HepG2 (cell line): ENCODE measurements at regions not wholly inside any gene's neighbourhood (a gene's known extent, or its start where the extent isn't known, plus 50 kb on each side); places are given as distances from the start of the nearest gene placed in this dataset.

Experiments
- ATAC-seq: fragments of 200-7000 bp; cut with Tn5 transposase; 3 replicates; pipeline ENCODE4 v1.9.1; 2020; ENCODE audit warnings: mild to moderate bottlenecking, moderate library complexity
- BruUV-seq: library from RNA; stranded (reverse); fragments of 400-500 nt; replicated peaks from 2 replicates; lab custom pipeline; 2021; lab: Mats Ljungman, UMichigan
- CTCF ChIA-PET: fragments of 300-600 bp; formaldehyde crosslinking; extraction: SDS; loops from one replicate; lab custom pipeline; 2021; ENCODE audit warnings: low total read pairs, inconsistent platforms, low intra/inter-chr PET ratio; lab: Yijun Ruan, JAX
- POLR2A ChIA-PET: fragments of 350-600 bp; sonication (Branson Sonifier 250); formaldehyde crosslinking; loops from one replicate; lab custom pipeline; 2020; ENCODE audit warnings: antibody characterized with exemption, inconsistent platforms; lab: Yijun Ruan, JAX
- DNase-seq: peaks from one replicate; pipeline ENCODE4 v3.0.0-alpha.2; 2015; ENCODE audit warnings: low spot score
- FAIRE-seq: peaks from 3 replicates; lab custom pipeline; 2011; peaks lifted over from hg19 to GRCh38; lab: Jason Lieb, UNC
- H2AFZ ChIP-seq: one replicate; pipeline ENCODE4 v1.6.1; 2011; ENCODE audit warnings: low read length, inconsistent platforms
- H3K27ac ChIP-seq: fragments of 300-600 bp; 3 replicates; pipeline ENCODE4 v1.8.0; 2011; ENCODE audit warnings: mixed run types, mild to moderate bottlenecking, mixed read lengths, low read length, inconsistent platforms; ENCODE audit not compliant: insufficient read depth; ENCODE audit errors: extremely low read length
- H3K27me3 ChIP-seq, 2 experiments: fragments of 200-600 bp in 1 of 2; 2 replicates in 1 of 2; 3 replicates in 1 of 2; pipeline versions ENCODE4 v1.6.0 to v1.8.0; 2011; ENCODE audit warnings: low read length in 2 of 2, mild to moderate bottlenecking in 2 of 2, moderate library complexity in 2 of 2, inconsistent platforms in 1 of 2; ENCODE audit not compliant: insufficient read depth in 2 of 2, control insufficient read depth in 1 of 2
- H3K36me3 ChIP-seq, 2 experiments: fragments of 200-600 bp in 1 of 2; replicated peaks in 1 of 2; 2 replicates in 1 of 2; 3 replicates in 1 of 2; pipeline versions ENCODE4 v1.5.1 to v1.8.0; 2011; ENCODE audit warnings: low read length in 2 of 2, inconsistent platforms in 1 of 2; ENCODE audit not compliant: insufficient read depth in 2 of 2, control insufficient read depth in 1 of 2
- H3K4me1 ChIP-seq: 2 replicates; pipeline ENCODE4 v1.5.1; 2012; ENCODE audit warnings: low read length, inconsistent platforms; ENCODE audit not compliant: insufficient read depth
- H3K4me2 ChIP-seq: 2 replicates; pipeline ENCODE4 v1.6.0; 2011; ENCODE audit warnings: low read depth, low read length, inconsistent platforms
- H3K4me3 ChIP-seq, 3 experiments: fragments of 200-600 bp in 1 of 3; sonication (generic), shearing (Covaris generic) in 1 of 3; replicated peaks in 1 of 3; 2 replicates each; pipeline ENCODE4 v1.5.1; 2011 to 2016; ENCODE audit warnings: low read length in 3 of 3, inconsistent platforms in 2 of 3, low read depth in 2 of 3, mild to moderate bottlenecking in 2 of 3, control low read depth in 1 of 3, mixed read lengths in 1 of 3; ENCODE audit not compliant: insufficient read depth in 1 of 3
- H3K79me2 ChIP-seq: one replicate; pipeline ENCODE4 v1.6.1; 2011; ENCODE audit warnings: low read length, inconsistent platforms; ENCODE audit not compliant: insufficient read depth
- H3K9ac ChIP-seq: 2 replicates; pipeline ENCODE4 v1.6.0; 2011; ENCODE audit warnings: mild to moderate bottlenecking, low read depth, low read length, inconsistent platforms; ENCODE audit not compliant: insufficient read depth
- H3K9me3 ChIP-seq: 2 replicates; pipeline ENCODE4 v1.5.1; 2012; ENCODE audit warnings: mild to moderate bottlenecking, low read length
- H4K20me1 ChIP-seq: 2 replicates; pipeline ENCODE4 v1.6.0; 2011; ENCODE audit warnings: inconsistent platforms, mild to moderate bottlenecking, low read length, moderate library complexity; ENCODE audit not compliant: insufficient read depth
- AGO1 ChIP-seq: fragments of 200-400 bp; formaldehyde crosslinking; IDR thresholded peaks from 2 replicates; pipeline ENCODE4 v1.6.1; 2017; ENCODE audit warnings: mild to moderate bottlenecking, low read depth, low read length, moderate library complexity; ENCODE audit not compliant: poor library complexity, severe bottlenecking
- CAMTA2 ChIP-seq: sonication (generic); formaldehyde crosslinking; IDR thresholded peaks from 2 replicates; pipeline ENCODE4 v1.4.0; 2020; ENCODE audit warnings: mild to moderate bottlenecking, missing genetic modification reagents, borderline replicate concordance
- CENPX ChIP-seq: sonication (generic); formaldehyde crosslinking; IDR thresholded peaks from 2 replicates; pipeline ENCODE4 v1.9.0; 2021; ENCODE audit warnings: mild to moderate bottlenecking, missing genetic modification reagents, moderate library complexity
- KDM1A ChIP-seq: IDR thresholded peaks from 2 replicates; pipeline ENCODE4 v1.6.1; 2016; ENCODE audit warnings: missing compliant biosample characterization
- KLF12 ChIP-seq: sonication (generic); formaldehyde crosslinking; IDR thresholded peaks from 2 replicates; pipeline ENCODE4 v1.4.0; 2020; ENCODE audit warnings: missing genetic modification reagents, borderline replicate concordance
- MAZ ChIP-seq, 2 experiments: sonication (generic) in 1 of 2; formaldehyde crosslinking in 1 of 2; IDR thresholded peaks; 2 replicates each; pipeline versions ENCODE4 v1.5.0 to v1.6.1; 2012 to 2020; ENCODE audit warnings: low read depth in 2 of 2, mild to moderate bottlenecking in 2 of 2, borderline replicate concordance in 1 of 2, improper control_type of control experiment in 1 of 2, low read length in 1 of 2, missing genetic modification reagents in 1 of 2, moderate library complexity in 1 of 2
- NONO ChIP-seq, 2 experiments: fragments of 450-650 bp in 1 of 2; sonication (generic) in 1 of 2; formaldehyde crosslinking in 1 of 2; IDR thresholded peaks in 1 of 2; conservative IDR thresholded peaks in 1 of 2; 2 replicates each; pipeline versions ENCODE4 v1.6.1 to v1.8.0; 2017 to 2022; ENCODE audit warnings: mild to moderate bottlenecking in 1 of 2, missing genetic modification reagents in 1 of 2, moderate library complexity in 1 of 2
- RBFOX2 ChIP-seq: fragments of 200-400 bp; formaldehyde crosslinking; IDR thresholded peaks from 2 replicates; pipeline ENCODE4 v1.6.1; 2017; ENCODE audit warnings: low read depth, mild to moderate bottlenecking, low read length
- SRSF4 ChIP-seq: fragments of 200-400 bp; formaldehyde crosslinking; IDR thresholded peaks from one replicate; pipeline ENCODE4 v1.6.1; 2018; ENCODE audit warnings: mild to moderate bottlenecking, low read depth, low read length, moderate library complexity; ENCODE audit not compliant: poor library complexity, severe bottlenecking
- ZKSCAN8 ChIP-seq: IDR thresholded peaks from 2 replicates; pipeline ENCODE4 v1.6.1; 2016; ENCODE audit warnings: borderline replicate concordance, missing genetic modification reagents, missing compliant biosample characterization
- ZNF816 ChIP-seq: sonication (generic); formaldehyde crosslinking; IDR thresholded peaks from 2 replicates; pipeline ENCODE4 v1.8.0; 2022; ENCODE audit warnings: missing genetic modification reagents, mild to moderate bottlenecking, borderline replicate concordance
- WGBS: methylation state at CpG from one replicate; pipeline ENCODE4 v1.1.6; 2017; ENCODE audit warnings: low lambda C conversion rate; 5-methylcytosine and 5-hydroxymethylcytosine counted together
- in situ Hi-C: cut with HindIII; loops from 2 replicates; pipeline ENCODE4 v1.10.0; 2017; ENCODE audit warnings: low pct_unique_long_range_greater_than_20kb; ENCODE audit not compliant: extremely low pct_ligation_motif_present
- intact Hi-C: fragments of 100-400 bp; cut with micrococcal nuclease; formaldehyde crosslinking; loops from one replicate; pipeline ENCODE4 v1.10.0; 2022; ENCODE audit not compliant: unreplicated experiment
- TF ChIP-seq, protein P1 (sequence below): sonication (generic); formaldehyde crosslinking; IDR thresholded peaks from 2 replicates; pipeline ENCODE4 v1.4.0; 2020; ENCODE audit warnings: missing genetic modification reagents
- TF ChIP-seq, protein P2 (sequence below), 2 experiments: sonication (generic) in 1 of 2; formaldehyde crosslinking in 1 of 2; IDR thresholded peaks; 2 replicates each; pipeline versions ENCODE4 v1.4.0 to v1.6.1; 2018 to 2020; ENCODE audit warnings: missing genetic modification reagents in 2 of 2, borderline replicate concordance in 1 of 2, low read depth in 1 of 2, mild to moderate bottlenecking in 1 of 2, missing biosample characterization in 1 of 2

DNA sequence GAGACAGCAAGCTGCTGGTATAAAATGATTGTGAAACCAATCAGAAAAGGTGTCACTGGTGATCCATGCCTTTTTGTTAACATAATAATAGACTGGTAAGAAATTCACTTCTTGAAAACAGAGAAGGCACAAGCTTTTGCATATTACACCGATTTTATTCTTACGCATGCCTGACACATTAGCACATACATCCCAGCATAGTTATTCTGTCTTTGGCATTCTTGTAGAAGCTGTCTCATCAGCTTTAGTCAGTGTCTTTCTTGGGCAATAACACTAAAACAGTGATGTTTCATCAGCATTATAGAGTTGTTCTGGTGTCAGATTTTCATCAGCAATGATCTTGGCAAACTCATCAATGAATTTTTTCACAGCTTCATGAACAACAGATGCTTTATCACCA, 283.4 kb upstream of the TMTC1 start:
- CTCF ChIA-PET: no interaction called here

DNA sequence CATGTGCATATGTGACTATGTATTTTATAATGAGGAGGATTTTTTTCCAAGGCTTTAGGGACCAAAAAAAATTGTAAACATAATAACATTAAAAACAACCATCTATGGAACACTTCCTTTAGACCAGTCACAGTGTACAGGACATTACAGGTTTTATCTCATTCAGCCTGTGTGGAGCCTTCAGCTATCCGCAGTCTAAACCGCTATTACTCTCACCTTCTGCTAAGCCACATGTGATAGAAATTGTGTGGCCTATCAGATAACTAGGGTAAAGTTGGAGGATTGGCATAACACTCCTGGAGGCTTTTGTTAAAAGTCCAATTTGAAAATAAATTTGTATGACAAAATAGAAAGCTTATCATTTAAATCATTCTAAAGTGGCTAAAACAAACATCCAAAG, 281.2 kb upstream of the TMTC1 start:
- H2AFZ ChIP-seq: no peak overlapping the region
- no peaks in the 10 kb centered on the region for H3K27me3 ChIP-seq
- no peak overlapping the region for H3K27ac ChIP-seq
- no peaks in the 10 kb centered on the region for H4K20me1 ChIP-seq
- no peak for ATAC-seq
- H3K79me2 ChIP-seq: no peaks in the 10 kb centered on the region
- no peak overlapping the region for H3K4me2 ChIP-seq
- H3K4me3 ChIP-seq: no peak overlapping the region
- intact Hi-C loops (no loop called here), in situ Hi-C loops (no loop called here)
- no peak overlapping the region for H3K9ac ChIP-seq
- H3K36me3 ChIP-seq: no peaks in the 10 kb centered on the region
- ChIA-PET POLR2A (no interaction called here), CTCF (no interaction called here)
- 68% methylated on average over 2 of the region's 2 CpGs for WGBS
- DNase-seq: no peak
- no peak for FAIRE-seq
- BruUV-seq: no TSS peak
- H3K9me3 ChIP-seq: no peaks in the 10 kb centered on the region
- no peaks in the 10 kb centered on the region for H3K4me1 ChIP-seq
- TF ChIP-seq NONO (IDR thresholded peaks at IDR 0.05) (no peak), NONO (CRISPR knock-in tag; conservative IDR thresholded peaks at IDR 0.05) (no peak), ZNF816 (CRISPR knock-in tag) (no peak), KLF12 (CRISPR knock-in tag) (no peak), CENPX (CRISPR knock-in tag) (no peak), MAZ (IDR thresholded peaks at IDR 0.05; ENCODE audit: borderline replicate concordance, low read depth, low read length) (no peak), MAZ (CRISPR knock-in tag; IDR thresholded peaks at IDR 0.05; ENCODE audit: low read depth) (no peak), AGO1 (no peak), RBFOX2 (no peak), SRSF4 (no peak), CAMTA2 (CRISPR knock-in tag) (no peak)
- TF ChIP-seq, protein P1, sequence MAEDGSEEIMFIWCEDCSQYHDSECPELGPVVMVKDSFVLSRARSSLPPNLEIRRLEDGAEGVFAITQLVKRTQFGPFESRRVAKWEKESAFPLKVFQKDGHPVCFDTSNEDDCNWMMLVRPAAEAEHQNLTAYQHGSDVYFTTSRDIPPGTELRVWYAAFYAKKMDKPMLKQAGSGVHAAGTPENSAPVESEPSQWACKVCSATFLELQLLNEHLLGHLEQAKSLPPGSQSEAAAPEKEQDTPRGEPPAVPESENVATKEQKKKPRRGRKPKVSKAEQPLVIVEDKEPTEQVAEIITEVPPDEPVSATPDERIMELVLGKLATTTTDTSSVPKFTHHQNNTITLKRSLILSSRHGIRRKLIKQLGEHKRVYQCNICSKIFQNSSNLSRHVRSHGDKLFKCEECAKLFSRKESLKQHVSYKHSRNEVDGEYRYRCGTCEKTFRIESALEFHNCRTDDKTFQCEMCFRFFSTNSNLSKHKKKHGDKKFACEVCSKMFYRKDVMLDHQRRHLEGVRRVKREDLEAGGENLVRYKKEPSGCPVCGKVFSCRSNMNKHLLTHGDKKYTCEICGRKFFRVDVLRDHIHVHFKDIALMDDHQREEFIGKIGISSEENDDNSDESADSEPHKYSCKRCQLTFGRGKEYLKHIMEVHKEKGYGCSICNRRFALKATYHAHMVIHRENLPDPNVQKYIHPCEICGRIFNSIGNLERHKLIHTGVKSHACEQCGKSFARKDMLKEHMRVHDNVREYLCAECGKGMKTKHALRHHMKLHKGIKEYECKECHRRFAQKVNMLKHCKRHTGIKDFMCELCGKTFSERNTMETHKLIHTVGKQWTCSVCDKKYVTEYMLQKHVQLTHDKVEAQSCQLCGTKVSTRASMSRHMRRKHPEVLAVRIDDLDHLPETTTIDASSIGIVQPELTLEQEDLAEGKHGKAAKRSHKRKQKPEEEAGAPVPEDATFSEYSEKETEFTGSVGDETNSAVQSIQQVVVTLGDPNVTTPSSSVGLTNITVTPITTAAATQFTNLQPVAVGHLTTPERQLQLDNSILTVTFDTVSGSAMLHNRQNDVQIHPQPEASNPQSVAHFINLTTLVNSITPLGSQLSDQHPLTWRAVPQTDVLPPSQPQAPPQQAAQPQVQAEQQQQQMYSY (CRISPR knock-in tag): no peak
- TF ChIP-seq, protein P2, sequence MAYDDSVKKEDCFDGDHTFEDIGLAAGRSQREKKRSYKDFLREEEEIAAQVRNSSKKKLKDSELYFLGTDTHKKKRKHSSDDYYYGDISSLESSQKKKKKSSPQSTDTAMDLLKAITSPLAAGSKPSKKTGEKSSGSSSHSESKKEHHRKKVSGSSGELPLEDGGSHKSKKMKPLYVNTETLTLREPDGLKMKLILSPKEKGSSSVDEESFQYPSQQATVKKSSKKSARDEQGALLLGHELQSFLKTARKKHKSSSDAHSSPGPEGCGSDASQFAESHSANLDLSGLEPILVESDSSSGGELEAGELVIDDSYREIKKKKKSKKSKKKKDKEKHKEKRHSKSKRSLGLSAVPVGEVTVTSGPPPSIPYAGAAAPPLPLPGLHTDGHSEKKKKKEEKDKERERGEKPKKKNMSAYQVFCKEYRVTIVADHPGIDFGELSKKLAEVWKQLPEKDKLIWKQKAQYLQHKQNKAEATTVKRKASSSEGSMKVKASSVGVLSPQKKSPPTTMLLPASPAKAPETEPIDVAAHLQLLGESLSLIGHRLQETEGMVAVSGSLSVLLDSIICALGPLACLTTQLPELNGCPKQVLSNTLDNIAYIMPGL (CRISPR knock-in tag; IDR thresholded peaks at IDR 0.05; ENCODE audit: borderline replicate concordance in 1 of 2, low read depth in 1 of 2): no peak

More for the DNA sequence above, 283.4 kb upstream of the TMTC1 start:
- H4K20me1 ChIP-seq: no peaks in the 10 kb centered on the region
- in situ Hi-C loops: no loop called here
- no peaks in the 10 kb centered on the region for H3K9me3 ChIP-seq
- no peak overlapping the region for H3K9ac ChIP-seq
- H3K36me3 ChIP-seq: no peaks in the 10 kb centered on the region
- ATAC-seq: no peak
- DNase-seq: no peak
- no peaks in the 10 kb centered on the region for H3K4me1 ChIP-seq
- intact Hi-C loops: no loop called here
- no peak for FAIRE-seq
- no peak overlapping the region for H2AFZ ChIP-seq
- H3K27ac ChIP-seq: no peak overlapping the region
- no peak overlapping the region for H3K4me2 ChIP-seq
- no peaks in the 10 kb centered on the region for H3K27me3 ChIP-seq
- no peak for TF ChIP-seq ZKSCAN8 (CRISPR knock-in tag)
- TF ChIP-seq KDM1A (CRISPR knock-in tag): no peak
- no peaks in the 10 kb centered on the region for H3K79me2 ChIP-seq
- BruUV-seq: no TSS peak
- POLR2A ChIA-PET: no interaction called here
- H3K4me3 ChIP-seq: no peak overlapping the region
- 63% methylated on average over 2 of the region's 2 CpGs for WGBS
